DND-41 (cell line): ENCODE measurements at regions not wholly inside any gene's neighbourhood (a gene's known extent, or its start where the extent isn't known, plus 50 kb on each side); places are given as distances from the start of the nearest gene placed in this dataset.

Source experiments
- ATAC-seq: fragments of 200-7000 bp; cut with Tn5 transposase; 3 replicates; pipeline ENCODE4 v1.9.1; 2021; ENCODE audit warnings: low read depth; ENCODE audit not compliant: insufficient read depth
- DNase-seq: peaks from one replicate; pipeline ENCODE4 v3.0.0-alpha.2; 2020
- H2AFZ ChIP-seq: 2 replicates; pipeline ENCODE4 v1.6.0; 2012; ENCODE audit warnings: low read depth, low read length
- H3K27ac ChIP-seq: 2 replicates; pipeline ENCODE4 v1.5.1; 2012; ENCODE audit warnings: low read length, inconsistent platforms
- H3K27me3 ChIP-seq: fragments of 200-600 bp; sonication (generic); 2 replicates; pipeline ENCODE4 v1.6.0; 2012; ENCODE audit warnings: low read length, mild to moderate bottlenecking, inconsistent platforms; ENCODE audit not compliant: insufficient read depth, poor library complexity
- H3K36me3 ChIP-seq: 2 replicates; pipeline ENCODE4 v1.5.1; 2012; ENCODE audit warnings: low read length, inconsistent platforms; ENCODE audit not compliant: insufficient read depth
- H3K4me1 ChIP-seq: 2 replicates; pipeline ENCODE4 v1.5.1; 2012; ENCODE audit warnings: mild to moderate bottlenecking, low read length; ENCODE audit not compliant: insufficient read depth
- H3K4me2 ChIP-seq: 2 replicates; pipeline ENCODE4 v1.6.0; 2012; ENCODE audit warnings: mild to moderate bottlenecking, moderate library complexity, low read length, inconsistent platforms; ENCODE audit not compliant: insufficient read depth
- H3K4me3 ChIP-seq, 2 experiments: fragments of 200-600 bp in 1 of 2; shearing (Covaris generic) in 1 of 2; 2 replicates each; pipeline ENCODE4 v1.5.1; 2012 to 2016; ENCODE audit warnings: inconsistent platforms in 2 of 2, low read length in 2 of 2, mild to moderate bottlenecking in 2 of 2, low read depth in 1 of 2, moderate library complexity in 1 of 2
- H3K79me2 ChIP-seq: 2 replicates; pipeline ENCODE4 v1.6.0; 2012; ENCODE audit warnings: low read length, inconsistent platforms; ENCODE audit not compliant: insufficient read depth
- H3K9ac ChIP-seq: 2 replicates; pipeline ENCODE4 v1.6.0; 2012; ENCODE audit warnings: low read depth, mild to moderate bottlenecking, inconsistent platforms, low read length, moderate library complexity
- H3K9me3 ChIP-seq: 2 replicates; pipeline ENCODE4 v1.5.1; 2012; ENCODE audit warnings: low read length, moderate library complexity, mild to moderate bottlenecking, inconsistent platforms; ENCODE audit not compliant: insufficient read depth, severe bottlenecking
- H4K20me1 ChIP-seq: 2 replicates; pipeline ENCODE4 v1.6.0; 2012; ENCODE audit warnings: low read length; ENCODE audit not compliant: insufficient read depth
- EZH2 ChIP-seq: IDR thresholded peaks from 3 replicates; pipeline ENCODE4 v1.6.1; 2012; ENCODE audit warnings: borderline replicate concordance, low read depth, mild to moderate bottlenecking, moderate library complexity, low read length, inconsistent platforms; ENCODE audit not compliant: severe bottlenecking
- TF ChIP-seq, protein P1 (sequence below): IDR thresholded peaks from 2 replicates; pipeline ENCODE4 v1.5.1; 2012; ENCODE audit warnings: borderline replicate concordance, low read length, moderate library complexity, mild to moderate bottlenecking; ENCODE audit not compliant: poor library complexity, severe bottlenecking; ENCODE audit errors: extremely low read depth

- no peaks in the 10 kb centered on the region for H3K27me3 ChIP-seq
- H3K4me1 ChIP-seq: no peaks in the 10 kb centered on the region
- H2AFZ ChIP-seq: no peak overlapping the region
- no peaks in the 10 kb centered on the region for H3K36me3 ChIP-seq
- no peak overlapping the region for H3K9ac ChIP-seq
- H3K79me2 ChIP-seq: no peaks in the 10 kb centered on the region
- H3K27ac ChIP-seq: no peak overlapping the region
- no peaks in the 10 kb centered on the region for H3K9me3 ChIP-seq
- no peaks in the 10 kb centered on the region for H4K20me1 ChIP-seq
- TF ChIP-seq, protein P1, sequence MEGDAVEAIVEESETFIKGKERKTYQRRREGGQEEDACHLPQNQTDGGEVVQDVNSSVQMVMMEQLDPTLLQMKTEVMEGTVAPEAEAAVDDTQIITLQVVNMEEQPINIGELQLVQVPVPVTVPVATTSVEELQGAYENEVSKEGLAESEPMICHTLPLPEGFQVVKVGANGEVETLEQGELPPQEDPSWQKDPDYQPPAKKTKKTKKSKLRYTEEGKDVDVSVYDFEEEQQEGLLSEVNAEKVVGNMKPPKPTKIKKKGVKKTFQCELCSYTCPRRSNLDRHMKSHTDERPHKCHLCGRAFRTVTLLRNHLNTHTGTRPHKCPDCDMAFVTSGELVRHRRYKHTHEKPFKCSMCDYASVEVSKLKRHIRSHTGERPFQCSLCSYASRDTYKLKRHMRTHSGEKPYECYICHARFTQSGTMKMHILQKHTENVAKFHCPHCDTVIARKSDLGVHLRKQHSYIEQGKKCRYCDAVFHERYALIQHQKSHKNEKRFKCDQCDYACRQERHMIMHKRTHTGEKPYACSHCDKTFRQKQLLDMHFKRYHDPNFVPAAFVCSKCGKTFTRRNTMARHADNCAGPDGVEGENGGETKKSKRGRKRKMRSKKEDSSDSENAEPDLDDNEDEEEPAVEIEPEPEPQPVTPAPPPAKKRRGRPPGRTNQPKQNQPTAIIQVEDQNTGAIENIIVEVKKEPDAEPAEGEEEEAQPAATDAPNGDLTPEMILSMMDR: no peak
- TF ChIP-seq EZH2: no peak
- no peak overlapping the region for H3K4me2 ChIP-seq
- no peak for ATAC-seq
- no peak overlapping the region for H3K4me3 ChIP-seq
- no peak for DNase-seq
These were observed 87.4 kb upstream of the JAG1 start for GRCh38 chr20:10761232-10761631.

GRCh38 chr20:10761786-10762185, 88.0 kb upstream of the JAG1 start:
- H3K9me3 ChIP-seq: no peaks in the 10 kb centered on the region
- no peaks in the 10 kb centered on the region for H3K79me2 ChIP-seq
- no peak overlapping the region for H3K9ac ChIP-seq
- TF ChIP-seq, protein P1: no peak
- no peak for TF ChIP-seq EZH2
- no peaks in the 10 kb centered on the region for H3K36me3 ChIP-seq
- no peak for DNase-seq
- no peak overlapping the region for H2AFZ ChIP-seq
- no peak overlapping the region for H3K4me2 ChIP-seq
- no peak for ATAC-seq
- no peaks in the 10 kb centered on the region for H3K27me3 ChIP-seq
- H4K20me1 ChIP-seq: no peaks in the 10 kb centered on the region
- H3K4me1 ChIP-seq: no peaks in the 10 kb centered on the region
- H3K4me3 ChIP-seq: no peak overlapping the region
- no peak overlapping the region for H3K27ac ChIP-seq

GRCh38 chr20:10762216-10762615, 88.4 kb upstream of the JAG1 start:
- Histone ChIP-seq H3K4me1 (no peaks in the 10 kb centered on the region), H4K20me1 (no peaks in the 10 kb centered on the region), H3K36me3 (no peaks in the 10 kb centered on the region), H3K4me2 (no peak overlapping the region), H3K9me3 (no peaks in the 10 kb centered on the region), H3K27me3 (no peaks in the 10 kb centered on the region), H3K4me3 (no peak overlapping the region), H3K79me2 (no peaks in the 10 kb centered on the region), H2AFZ (no peak overlapping the region), H3K27ac (no peak overlapping the region), H3K9ac (no peak overlapping the region)
- no peak for TF ChIP-seq EZH2
- TF ChIP-seq, protein P1: no peak
- DNase-seq (no peak), ATAC-seq (no peak)

DNA sequence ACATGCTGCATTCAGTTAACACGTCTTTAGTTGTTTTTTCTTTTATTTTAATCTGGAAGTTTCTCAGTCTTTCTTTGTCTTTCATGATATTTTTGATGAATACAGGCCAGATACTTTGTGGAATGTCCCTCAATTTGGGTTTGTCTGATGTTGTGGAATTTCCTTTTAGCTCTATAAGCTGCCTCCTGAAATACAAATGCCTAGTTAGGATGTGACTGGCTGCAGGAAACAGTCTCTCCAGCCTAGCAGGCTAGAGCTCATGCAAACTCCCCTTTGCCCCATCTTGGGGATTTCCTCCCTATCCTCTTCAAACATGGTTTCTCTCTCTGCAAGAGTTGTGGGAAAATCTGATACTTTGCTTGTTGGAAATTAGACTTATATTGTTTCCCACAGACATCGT, 89.3 kb upstream of the JAG1 start:
- ATAC-seq: no peak
- Histone ChIP-seq H3K4me2 (no peak overlapping the region), H2AFZ (no peak overlapping the region), H3K79me2 (no peaks in the 10 kb centered on the region), H3K9me3 (no peaks in the 10 kb centered on the region), H3K27ac (no peak overlapping the region), H3K9ac (no peak overlapping the region), H4K20me1 (no peaks in the 10 kb centered on the region), H3K4me1 (no peaks in the 10 kb centered on the region), H3K36me3 (no peaks in the 10 kb centered on the region), H3K27me3 (no peaks in the 10 kb centered on the region), H3K4me3 (no peak overlapping the region)
- no peak for DNase-seq
- TF ChIP-seq EZH2: no peak
- TF ChIP-seq, protein P1: no peak
